Stimulated activated CD8-positive, alpha-beta memory T cell treated with anti-CD3 and anti-CD28 coated beads, Interleukin-15, amount 100 ng/mL, for 4 hours (primary cell): ENCODE measurements at regions not wholly inside any gene's neighbourhood (a gene's known extent, or its start where the extent isn't known, plus 50 kb on each side); places are given as distances from the start of the nearest gene placed in this dataset.

Source experiments
- DNase-seq, 2 donors: peaks; one replicate each; pipeline ENCODE4 v3.0.0-alpha.2; 2020; ENCODE audit warnings: low read depth in 2 of 2

DNA sequence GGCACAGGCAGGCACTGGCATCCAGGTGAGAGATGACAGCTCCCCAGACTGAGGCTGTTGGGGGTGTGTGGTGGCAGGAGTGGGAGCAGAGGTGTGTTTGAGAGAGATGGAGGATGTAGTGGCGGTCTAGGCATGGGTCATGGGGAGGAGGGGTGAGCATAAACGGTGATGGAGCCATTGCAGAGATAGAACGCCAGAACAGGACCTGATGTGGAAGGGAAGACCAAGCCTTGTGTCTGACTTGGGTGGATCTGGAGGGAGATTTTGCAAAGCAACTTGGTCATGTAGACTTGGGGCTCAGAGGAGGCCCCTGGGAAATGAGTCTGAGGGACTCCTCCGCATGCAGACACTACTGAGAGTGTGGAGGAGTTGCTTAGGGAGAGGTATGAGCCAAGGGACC is 50.0 kb upstream of the CLDN5 start:
- DNase-seq, result no peak

GRCh38 chr22:19576460-19577421 is 52.5 kb upstream of the CLDN5 start:
- DNase-seq, result peak; percentile 37 to 61

- DNase-seq, result no peak
Observed at GRCh38 chr22:19577422-19577966, 53.3 kb upstream of the CLDN5 start.

GRCh38 chr22:19578180-19579004 is 54.2 kb upstream of the CLDN5 start:
- DNase-seq, result no peak

GRCh38 chr22:19579115-19579811 is 55.1 kb upstream of the CLDN5 start:
- no peak for DNase-seq

- DNase-seq, result no peak
Observed at GRCh38 chr22:19579880-19580279, 55.7 kb upstream of the CLDN5 start.

DNA sequence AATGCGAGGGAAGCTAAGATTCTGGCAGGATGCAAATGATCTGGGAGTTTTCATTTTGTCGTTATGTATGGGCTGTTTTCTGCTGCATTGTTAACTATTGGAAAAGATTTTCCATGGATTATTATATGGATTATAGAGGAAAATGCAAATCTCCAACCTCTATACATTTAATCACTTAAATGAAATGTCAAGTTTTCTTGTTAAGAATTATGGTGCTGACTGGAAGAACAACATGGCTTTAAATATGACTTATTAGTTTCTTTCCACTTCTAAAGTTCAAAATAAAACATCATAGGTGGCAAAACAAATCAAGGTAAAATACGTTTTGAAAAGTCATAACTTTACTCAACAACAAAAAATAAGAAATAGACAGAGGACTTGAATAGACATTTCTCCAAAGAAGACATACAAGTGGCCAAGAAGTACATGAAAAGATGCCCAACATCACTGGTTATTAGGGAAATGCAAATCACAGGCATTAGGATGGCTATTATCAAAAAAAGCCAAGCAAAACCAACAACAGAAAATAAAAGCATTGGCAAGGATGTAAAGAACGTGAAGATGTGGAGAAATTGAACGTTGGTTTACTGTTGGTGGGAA is 56.2 kb upstream of the CLDN5 start:
- DNase-seq, result no peak

DNA sequence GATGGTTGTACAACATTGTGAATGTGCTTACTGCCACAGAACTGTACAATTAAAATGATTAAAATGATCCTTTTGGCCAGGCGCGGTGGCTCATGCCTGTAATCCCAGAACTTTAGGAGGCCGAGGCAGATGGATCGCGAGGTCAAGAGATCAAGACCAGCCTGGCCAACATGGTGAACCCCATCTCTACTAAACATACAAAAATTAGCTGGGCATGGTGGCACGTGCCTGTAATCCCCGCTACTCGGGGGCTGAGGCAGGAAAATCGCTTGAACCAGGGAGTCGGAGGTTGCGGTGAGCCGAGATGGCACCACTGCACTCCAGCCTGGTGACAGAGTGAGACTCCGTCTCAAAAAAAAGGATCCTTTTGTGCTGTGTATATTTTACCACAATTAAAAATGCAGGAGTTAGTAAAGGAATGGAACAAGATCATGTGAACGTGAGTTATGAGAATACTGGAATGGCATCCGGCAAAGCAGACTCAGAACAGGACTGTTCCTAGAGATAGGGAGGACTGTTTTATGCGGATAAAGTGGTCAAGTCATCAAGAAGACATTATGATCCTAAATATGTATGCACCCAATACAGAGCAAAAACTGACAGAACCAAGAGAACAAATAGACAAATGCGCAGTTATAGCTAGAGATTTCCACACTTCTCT is 58.0 kb upstream of the CLDN5 start:
- DNase-seq, result no peak

- no peak for DNase-seq
Observed at GRCh38 chr22:19586922-19587684, 62.9 kb upstream of the CLDN5 start.

- DNase-seq, result no peak
Observed at GRCh38 chr22:19590696-19591095, 66.5 kb upstream of the CLDN5 start.

DNA sequence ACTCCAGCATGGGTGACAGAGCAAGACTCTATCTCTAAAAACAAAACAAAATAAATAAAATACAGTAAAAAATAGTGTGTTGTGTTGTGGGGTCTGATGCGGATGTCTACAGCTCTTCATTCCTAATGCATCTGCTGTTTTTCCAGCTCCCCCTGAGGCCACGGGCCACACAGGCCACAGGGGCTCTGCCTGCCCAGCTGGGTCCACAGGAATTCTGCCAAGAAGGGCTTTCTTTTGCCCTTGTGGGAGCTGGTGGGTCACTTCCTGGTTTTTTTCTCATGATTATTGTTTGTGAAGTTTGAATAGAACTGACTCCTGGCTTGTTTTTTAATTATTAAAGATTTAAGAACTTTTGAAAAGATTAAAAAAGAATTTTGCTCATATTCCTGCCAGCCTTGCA is 67.4 kb upstream of the CLDN5 start:
- no peak for DNase-seq

DNA sequence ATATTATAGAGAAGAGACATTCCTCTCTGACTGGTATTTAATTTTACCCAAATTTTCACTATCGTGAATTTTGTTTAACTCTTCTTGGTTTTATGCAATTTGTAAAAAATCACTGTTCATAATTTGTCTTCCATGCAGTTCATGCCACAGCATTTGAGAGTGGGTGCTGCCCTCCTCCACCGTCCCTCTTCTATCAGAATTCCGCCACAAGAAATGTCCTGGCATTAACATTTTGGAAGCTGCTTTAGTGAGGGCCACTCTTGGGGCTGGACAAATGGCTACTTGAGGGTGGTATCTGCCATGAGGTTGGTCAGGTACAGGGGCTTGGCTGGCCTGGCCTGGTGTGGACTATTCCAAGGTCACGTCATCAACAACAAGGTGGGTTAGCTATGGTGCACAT is 68.3 kb upstream of the CLDN5 start:
- no peak for DNase-seq

GRCh38 chr22:19593991-19594569 is 69.9 kb upstream of the CLDN5 start:
- no peak for DNase-seq

DNA sequence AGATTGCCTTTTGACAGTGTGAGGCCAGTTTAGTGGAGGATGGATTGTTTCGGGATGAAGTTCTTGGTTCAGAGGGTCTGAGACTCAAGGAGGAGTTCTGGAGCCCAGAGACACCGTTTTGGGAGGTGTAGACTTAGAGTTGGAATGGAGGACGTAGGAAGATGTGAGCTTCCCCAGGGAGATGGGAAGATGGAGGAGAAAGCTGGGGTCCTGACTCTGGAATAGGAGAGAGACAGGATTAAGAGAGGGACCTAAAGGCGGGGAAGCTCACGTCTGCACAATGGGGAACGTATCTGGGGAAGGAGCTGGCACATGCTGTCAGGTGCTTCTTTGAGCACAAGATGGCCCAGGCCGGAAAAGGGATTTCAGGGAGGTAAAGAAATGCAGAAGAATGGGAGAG is 71.3 kb upstream of the CLDN5 start:
- DNase-seq, result no peak

DNA sequence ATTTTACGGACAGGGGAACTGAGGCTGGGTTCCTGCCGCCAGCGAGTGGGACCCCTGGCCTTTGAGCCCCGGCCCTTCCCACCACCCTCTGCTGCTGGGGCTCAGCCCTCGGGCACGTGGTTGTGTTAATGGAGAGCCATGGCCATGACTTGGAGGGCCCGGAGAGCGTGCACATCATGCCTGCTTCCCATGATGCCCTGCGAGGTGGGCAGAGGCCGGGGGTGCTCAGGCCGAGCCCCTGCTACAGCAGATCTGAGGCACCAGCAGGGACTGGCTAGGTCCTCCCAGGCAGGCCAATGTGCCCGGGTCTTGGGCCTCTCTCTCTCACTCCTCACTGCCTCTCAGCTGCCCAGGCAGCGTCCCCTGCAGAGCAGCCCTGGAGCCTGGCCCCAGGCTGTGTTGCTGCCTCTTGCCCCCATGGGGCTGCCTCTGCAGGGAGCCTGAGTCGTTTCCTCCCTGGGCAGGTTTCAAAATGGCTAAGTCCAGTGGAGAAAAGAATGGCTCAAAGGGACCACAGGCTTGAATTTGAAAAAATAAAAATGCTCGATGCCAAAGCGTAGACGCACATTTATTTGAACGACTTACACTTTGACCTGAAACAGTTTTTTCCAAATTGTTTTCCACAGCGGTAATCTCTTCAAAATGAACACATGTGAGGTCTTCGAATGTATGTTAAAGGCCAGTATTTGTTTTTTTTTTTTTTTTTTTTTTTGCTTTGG is 72.6 kb upstream of the CLDN5 start:
- no peak for DNase-seq

GRCh38 chr22:19597399-19597735 is 73.2 kb upstream of the CLDN5 start:
- no peak for DNase-seq

DNA sequence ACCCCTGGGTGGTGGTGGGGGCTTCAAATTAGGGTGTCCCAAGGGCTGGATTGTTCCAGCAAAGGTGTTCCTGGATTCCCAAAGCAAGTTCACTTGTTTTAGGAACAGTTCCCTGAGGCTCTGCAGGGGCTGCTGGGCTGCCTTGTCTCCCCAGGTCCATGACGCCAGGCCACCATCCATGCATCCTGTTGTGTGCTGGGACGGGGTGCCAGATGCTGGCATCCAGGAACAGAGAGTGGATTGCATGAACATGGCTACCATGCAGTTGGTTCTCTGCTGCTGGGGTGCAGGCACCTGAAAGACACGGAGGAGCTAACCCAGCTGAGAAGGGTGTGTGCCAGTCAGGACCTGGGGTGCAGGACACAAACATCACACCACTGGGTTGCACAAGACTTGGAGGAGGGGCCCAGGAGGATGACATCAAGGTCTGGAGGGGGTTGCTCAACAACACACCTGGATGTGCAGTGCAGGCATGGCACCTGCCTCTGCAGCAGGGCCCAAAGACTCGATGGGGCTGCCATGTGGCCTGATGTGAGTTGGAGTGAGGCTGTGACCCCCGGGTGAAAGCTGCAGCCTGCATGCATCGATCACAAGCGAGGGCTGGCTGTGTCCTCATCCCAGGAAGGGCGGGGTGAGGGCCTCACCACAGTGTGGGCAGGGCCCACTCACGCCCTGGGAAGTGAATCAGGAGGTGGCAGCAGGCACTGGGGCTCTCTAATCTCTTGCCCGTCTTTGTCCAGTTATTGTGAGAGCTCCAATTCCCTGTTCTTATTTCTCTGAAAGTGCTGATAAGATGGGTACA is 74.0 kb upstream of the CLDN5 start:
- no peak for DNase-seq

DNA sequence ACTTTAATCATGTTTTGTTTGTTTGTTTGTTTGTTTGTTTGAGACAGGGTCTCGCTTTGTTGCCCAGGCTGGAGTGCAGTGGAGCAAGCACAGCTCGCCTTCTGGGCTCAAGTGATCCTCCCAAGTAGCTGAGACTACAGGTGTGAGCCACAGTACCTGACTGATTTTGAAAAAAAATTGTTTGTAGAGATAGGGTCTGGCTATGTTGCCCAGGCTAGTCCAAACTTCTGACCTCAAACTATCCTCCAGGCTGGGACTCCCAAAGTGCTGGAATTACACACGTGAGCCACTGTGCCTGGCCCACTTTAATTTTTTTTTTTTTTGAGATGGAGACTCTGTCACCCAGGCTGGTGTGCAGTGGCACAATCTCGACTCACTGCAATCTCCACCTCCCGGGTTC is 74.8 kb upstream of the CLDN5 start:
- no peak for DNase-seq
